GM12872 (cell line): ENCODE measurements at regions not wholly inside any gene's neighbourhood (a gene's known extent, or its start where the extent isn't known, plus 50 kb on each side); places are given as distances from the start of the nearest gene placed in this dataset.

ENCODE experiments used
- TF ChIP-seq, protein P1 (sequence below): IDR thresholded peaks from 3 replicates; pipeline ENCODE4 v1.5.1; 2011; ENCODE audit warnings: low read depth, mild to moderate bottlenecking, low read length, moderate library complexity; ENCODE audit not compliant: insufficient read depth

DNA sequence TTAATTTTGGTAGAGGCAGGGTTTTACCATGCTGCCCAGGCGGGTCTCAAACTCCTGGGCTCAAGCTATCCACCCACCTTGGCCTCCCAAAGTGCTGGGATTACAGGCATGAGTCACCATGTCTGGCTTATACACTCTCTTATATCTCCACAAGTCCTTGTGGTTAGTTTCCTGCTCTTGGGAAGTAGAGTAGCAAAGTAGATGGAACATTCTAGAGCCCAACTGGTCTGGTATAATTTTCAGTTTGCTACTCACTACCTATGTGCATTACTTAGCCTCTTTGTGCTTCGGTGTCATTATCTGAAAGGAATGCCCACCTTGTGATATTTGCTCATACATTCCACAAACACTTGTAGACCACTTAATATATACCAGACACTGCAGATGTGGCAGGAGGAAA, 96.6 kb upstream of the IPO9 start:
- TF ChIP-seq, protein P1, sequence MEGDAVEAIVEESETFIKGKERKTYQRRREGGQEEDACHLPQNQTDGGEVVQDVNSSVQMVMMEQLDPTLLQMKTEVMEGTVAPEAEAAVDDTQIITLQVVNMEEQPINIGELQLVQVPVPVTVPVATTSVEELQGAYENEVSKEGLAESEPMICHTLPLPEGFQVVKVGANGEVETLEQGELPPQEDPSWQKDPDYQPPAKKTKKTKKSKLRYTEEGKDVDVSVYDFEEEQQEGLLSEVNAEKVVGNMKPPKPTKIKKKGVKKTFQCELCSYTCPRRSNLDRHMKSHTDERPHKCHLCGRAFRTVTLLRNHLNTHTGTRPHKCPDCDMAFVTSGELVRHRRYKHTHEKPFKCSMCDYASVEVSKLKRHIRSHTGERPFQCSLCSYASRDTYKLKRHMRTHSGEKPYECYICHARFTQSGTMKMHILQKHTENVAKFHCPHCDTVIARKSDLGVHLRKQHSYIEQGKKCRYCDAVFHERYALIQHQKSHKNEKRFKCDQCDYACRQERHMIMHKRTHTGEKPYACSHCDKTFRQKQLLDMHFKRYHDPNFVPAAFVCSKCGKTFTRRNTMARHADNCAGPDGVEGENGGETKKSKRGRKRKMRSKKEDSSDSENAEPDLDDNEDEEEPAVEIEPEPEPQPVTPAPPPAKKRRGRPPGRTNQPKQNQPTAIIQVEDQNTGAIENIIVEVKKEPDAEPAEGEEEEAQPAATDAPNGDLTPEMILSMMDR: no peak

DNA sequence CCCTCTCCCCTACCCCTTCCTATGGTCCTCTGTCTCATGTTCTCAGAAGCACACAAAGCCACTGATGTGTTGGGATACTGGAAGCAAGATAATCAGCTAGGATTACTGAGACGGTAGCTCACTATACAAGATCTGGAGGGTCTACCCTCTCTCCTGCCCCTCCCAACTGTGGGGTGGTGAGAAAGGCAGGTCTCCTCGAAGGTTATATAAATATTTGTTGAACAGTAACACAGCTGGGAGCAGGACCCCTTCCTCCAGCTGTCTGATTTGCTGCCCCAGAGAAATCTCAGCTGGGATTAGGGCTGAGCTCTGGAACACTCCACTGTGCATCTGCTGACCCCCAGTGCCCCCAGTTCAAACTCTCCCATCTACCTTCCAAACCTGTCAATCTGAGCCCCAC, 94.2 kb upstream of the IPO9 start:
- TF ChIP-seq, protein P1: no peak

DNA sequence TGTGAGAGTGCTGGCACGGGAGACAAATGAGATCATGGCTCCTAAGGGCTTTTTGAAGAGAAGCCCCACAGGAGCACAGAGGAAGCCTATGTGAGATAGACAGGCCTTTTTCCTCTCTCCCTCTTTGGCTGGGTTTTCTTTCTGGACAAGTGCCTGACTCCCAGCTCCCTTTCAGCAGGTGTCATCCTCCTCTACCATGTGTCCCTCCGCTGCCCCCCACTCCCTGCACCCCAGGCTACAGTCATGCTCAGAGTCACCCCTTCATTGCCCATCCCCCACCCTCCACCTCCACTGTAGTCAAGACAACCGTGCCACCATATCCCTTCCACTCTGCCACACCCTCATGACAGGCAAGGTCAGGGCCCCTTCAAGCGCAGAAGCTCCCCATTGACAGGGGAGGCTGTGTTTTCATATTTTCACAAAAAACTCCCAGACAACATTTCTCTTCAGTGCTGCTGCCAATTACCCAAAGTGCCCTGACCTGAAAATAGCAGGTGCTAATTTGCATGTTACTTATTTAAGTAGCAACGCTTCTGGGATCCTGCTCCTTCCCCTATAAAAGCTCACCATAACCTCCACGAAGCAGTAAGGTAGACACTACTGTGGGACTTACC, 92.1 kb upstream of the IPO9 start:
- TF ChIP-seq, protein P1: no peak

DNA sequence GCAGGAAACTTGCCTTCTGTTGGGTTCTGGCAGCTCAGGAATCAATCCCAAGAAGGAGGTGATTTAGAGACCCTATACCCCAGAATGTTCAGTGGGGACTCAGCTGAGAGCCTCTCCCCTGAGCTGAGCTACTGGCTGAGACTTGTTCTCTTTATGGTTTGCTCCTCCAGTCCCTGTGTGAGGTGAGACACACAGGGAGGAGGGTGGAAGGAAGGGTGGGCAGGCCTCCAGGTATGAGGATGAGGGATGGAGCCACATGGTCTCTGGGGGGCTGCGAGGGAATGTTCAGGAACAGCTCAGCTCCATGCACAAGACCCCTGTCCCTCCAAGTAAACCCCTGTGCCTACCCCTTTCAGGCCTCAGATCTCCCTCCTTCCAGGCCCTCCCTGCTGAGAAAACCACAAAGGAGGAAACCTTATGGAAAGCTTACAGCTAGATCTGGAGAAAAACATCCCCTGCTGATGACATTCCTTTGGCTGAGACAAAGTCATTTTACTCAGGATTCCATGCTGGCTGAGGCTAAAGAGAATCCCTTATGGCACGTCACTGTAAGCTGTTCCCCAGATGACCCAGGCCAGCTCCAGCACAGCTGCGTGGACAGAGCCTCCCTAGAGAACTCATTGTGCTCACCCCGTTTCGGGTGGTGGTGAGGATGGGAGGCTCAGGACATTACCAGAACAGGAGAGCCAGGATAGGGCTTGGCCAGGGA, 91.5 kb upstream of the IPO9 start:
- TF ChIP-seq, protein P1: no peak

DNA sequence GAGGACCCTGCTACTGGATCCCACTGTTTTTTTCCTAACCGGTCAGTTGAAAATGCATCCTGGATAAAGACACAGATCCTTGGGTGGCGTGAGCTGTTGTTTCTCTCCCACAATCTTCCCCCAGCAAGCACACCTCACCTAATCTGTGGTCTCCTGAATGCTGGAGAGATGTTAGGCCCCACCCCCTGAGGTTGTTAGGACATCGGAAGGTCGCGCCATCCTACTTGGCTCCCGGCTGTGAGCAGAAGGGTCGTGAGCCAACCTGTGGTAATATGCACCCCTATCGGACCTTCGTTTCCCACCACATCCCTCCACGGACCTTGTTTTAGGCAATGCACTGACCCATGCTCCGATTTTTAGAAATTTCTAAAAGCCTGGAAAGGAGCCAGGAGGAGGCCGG, 89.9 kb upstream of the IPO9 start:
- TF ChIP-seq, protein P1: no peak

DNA sequence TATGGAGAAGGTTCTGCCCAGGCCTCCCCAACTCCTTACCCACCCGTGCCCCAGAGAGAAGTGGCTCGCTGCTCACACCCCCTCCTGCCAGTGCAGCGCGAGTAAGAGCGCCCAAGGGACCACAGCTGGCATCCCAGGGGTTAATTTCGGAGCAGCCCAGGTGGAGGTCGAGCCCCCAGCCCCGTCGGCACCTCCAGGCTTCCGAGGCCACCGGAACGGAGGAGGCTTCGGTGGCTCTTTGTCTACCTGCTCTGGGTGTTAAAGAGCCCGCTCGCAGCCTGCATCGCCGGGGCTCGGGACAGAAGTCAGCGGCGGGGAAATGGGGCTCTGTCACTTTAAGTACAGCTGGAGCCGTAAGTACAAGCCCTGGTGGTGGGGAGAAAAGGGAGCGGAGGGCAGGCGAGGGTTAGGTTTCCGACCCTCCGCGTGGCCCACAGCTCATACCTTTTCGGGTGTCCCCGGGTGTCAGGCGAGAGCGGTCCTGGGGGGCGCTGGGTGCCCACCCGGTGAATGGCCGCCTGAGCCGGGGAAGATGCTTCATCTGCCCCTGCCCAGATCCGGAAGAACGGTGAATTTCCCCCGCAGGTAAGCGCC, 89.4 kb upstream of the IPO9 start:
- TF ChIP-seq, protein P1: no peak

DNA sequence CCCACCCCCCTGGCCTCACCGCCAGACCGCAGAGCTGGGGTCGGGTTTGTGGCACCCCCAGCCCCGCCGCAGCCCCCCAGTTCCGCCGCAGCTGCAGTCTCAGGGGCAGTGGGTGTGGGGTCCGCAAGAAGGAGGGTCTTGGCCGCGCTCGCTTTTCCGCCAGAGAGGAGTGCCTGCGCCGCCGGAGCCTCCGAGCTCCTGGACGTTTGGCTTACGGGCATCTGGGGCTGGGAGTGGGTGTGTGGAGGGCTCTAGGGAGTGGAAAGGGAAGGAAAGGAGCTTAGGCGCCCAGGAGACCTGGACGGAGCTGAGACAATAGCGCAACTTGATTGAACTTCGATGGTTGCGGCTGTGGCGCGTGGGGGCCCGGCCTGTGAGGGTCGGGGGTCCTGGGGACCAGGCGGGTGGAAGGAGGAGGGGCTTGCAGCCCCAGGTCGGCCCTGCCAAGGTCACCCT, 88.8 kb upstream of the IPO9 start:
- TF ChIP-seq, protein P1: no peak
